Upper lobe of left lung (tissue), 6 donors: ENCODE measurements at regions not wholly inside any gene's neighbourhood (a gene's known extent, or its start where the extent isn't known, plus 50 kb on each side); places are given as distances from the start of the nearest gene placed in this dataset.
"Not testable (repeated sequence)": the region's sequence is repeated elsewhere in the genome, so short reads cannot be mapped to it uniquely, and the experiment has no call there.

Experiments used
- ATAC-seq, 2 donors: fragments of 200-7000 bp; cut with Tn5 transposase; one replicate each; pipeline ENCODE4 v1.9.1; 2022; ENCODE audit warnings: mild to moderate bottlenecking in 2 of 2, moderate library complexity in 2 of 2; ENCODE audit not compliant: low FRiP score in 2 of 2
- DNase-seq, 2 donors: peaks; one replicate each; pipeline ENCODE4 v3.0.0-alpha.2; 2019 to 2020
- H3K27ac ChIP-seq, 4 donors: fragments of 200-600 bp; sonication (generic); one replicate each; pipeline ENCODE4 v1.5.1; 2016 to 2019
- H3K27me3 ChIP-seq, 4 donors: fragments of 200-600 bp; sonication (generic); one replicate each; pipeline ENCODE4 v1.5.1; 2017 to 2019
- H3K36me3 ChIP-seq, 4 donors: fragments of 200-600 bp; sonication (generic); one replicate each; pipeline ENCODE4 v1.5.1; 2016 to 2019
- H3K4me1 ChIP-seq, 4 donors: fragments of 200-600 bp; sonication (generic); one replicate each; pipeline ENCODE4 v1.5.1; 2018 to 2019
- H3K4me3 ChIP-seq, 4 donors: fragments of 200-600 bp; sonication (generic); one replicate each; pipeline ENCODE4 v1.5.1; 2017 to 2019; ENCODE audit warnings: mild to moderate bottlenecking in 2 of 4, moderate library complexity in 1 of 4
- H3K9me3 ChIP-seq, 4 donors: fragments of 200-600 bp; sonication (generic); one replicate each; pipeline ENCODE4 v1.5.1; 2018 to 2019
- EP300 ChIP-seq, 4 donors: sonication (generic); formaldehyde crosslinking; IDR thresholded peaks; one replicate each; pipeline ENCODE4 v1.5.1; 2017; ENCODE audit warnings: antibody characterized with exemption in 4 of 4, control low read depth in 2 of 4
- POLR2A ChIP-seq, 4 donors: fragments of 450-650 bp; IDR thresholded peaks; one replicate each; pipeline ENCODE4 v1.5.1; 2016 to 2017; ENCODE audit warnings: antibody characterized with exemption in 4 of 4, mild to moderate bottlenecking in 2 of 4
- POLR2AphosphoS5 ChIP-seq, 2 donors: sonication (generic); formaldehyde crosslinking; IDR thresholded peaks; one replicate each; pipeline ENCODE4 v1.5.1; 2017; ENCODE audit warnings: antibody characterized with exemption in 2 of 2
- WGBS, 2 donors: methylation state at CpG; one replicate each; pipeline ENCODE4 v1.1.5; 2017 to 2018; 5-methylcytosine and 5-hydroxymethylcytosine counted together
- TF ChIP-seq, protein P1 (sequence below), 6 experiments: fragments of 450-650 bp in 4 of 6; fragments of 200-600 bp in 2 of 6; sonication (generic) in 2 of 6; IDR thresholded peaks; one replicate each; pipeline ENCODE4 v1.5.1; 2016 to 2019; ENCODE audit warnings: antibody characterized with exemption in 6 of 6
- donor health status: DM: no; HTN: no; CAD: no; lungs with moderate emphysema.
- donor health status: DM: no; HTN: yes; CAD: no; lungs with severe emphysema.

DNA sequence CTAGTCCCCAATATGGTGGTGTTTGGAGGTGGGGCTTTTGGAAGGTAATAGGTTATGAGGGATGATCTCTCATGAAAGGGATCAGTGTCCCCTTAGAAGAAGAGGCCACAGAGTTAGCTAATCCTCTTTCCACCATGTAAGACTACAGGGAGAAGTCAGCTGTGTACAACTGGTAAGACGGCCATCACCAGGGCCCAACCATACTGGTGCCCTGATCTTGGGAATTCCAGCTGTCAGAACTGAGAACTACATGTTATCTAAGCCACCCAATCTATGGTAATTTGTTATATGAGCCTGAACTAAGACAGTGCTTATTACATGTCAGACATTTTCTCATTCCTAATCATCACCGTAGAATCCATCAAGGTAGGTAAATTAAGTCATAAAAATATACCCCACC is 77.7 kb upstream of the ZNF217 start:
- TF ChIP-seq EP300 (IDR thresholded peaks at IDR 0.05) (no peak), POLR2AphosphoS5 (IDR thresholded peaks at IDR 0.05) (no peak), POLR2A (IDR thresholded peaks at IDR 0.05) (no peak)
- TF ChIP-seq, protein P1, sequence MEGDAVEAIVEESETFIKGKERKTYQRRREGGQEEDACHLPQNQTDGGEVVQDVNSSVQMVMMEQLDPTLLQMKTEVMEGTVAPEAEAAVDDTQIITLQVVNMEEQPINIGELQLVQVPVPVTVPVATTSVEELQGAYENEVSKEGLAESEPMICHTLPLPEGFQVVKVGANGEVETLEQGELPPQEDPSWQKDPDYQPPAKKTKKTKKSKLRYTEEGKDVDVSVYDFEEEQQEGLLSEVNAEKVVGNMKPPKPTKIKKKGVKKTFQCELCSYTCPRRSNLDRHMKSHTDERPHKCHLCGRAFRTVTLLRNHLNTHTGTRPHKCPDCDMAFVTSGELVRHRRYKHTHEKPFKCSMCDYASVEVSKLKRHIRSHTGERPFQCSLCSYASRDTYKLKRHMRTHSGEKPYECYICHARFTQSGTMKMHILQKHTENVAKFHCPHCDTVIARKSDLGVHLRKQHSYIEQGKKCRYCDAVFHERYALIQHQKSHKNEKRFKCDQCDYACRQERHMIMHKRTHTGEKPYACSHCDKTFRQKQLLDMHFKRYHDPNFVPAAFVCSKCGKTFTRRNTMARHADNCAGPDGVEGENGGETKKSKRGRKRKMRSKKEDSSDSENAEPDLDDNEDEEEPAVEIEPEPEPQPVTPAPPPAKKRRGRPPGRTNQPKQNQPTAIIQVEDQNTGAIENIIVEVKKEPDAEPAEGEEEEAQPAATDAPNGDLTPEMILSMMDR (IDR thresholded peaks at IDR 0.05): no peak
- Histone ChIP-seq H3K27me3 (no peaks in the 10 kb centered on the region), H3K9me3 (no peaks in the 10 kb centered on the region), H3K27ac (no peak overlapping the region), H3K4me1 (no peaks in the 10 kb centered on the region), H3K36me3 (no peaks in the 10 kb centered on the region), H3K4me3 (no peak overlapping the region)
- ATAC-seq: no peak
- WGBS, 2 donors: 88 to 91% methylated on average over 2 of the region's 2 CpGs
- DNase-seq: no peak

- not testable (repeated sequence) for H3K27ac ChIP-seq, DNase-seq, H3K36me3 ChIP-seq, H3K4me3 ChIP-seq, H3K27me3 ChIP-seq, H3K4me1 ChIP-seq, H3K9me3 ChIP-seq, ATAC-seq
- 93 to 95% methylated on average over 16 of the region's 16 CpGs for WGBS, 2 donors
Observed at GRCh38 chr20:53669517-53670313, 76.1 kb upstream of the ZNF217 start.

- no peaks in the 10 kb centered on the region for H3K27me3 ChIP-seq
- H3K4me1 ChIP-seq: no peaks in the 10 kb centered on the region
- no peak overlapping the region for H3K27ac ChIP-seq
- no peak overlapping the region for H3K4me3 ChIP-seq
- WGBS, 2 donors: 90 to 93% methylated on average over 8 to 9 of the region's 9 CpGs
- no peaks in the 10 kb centered on the region for H3K9me3 ChIP-seq
- TF ChIP-seq, protein P1 (IDR thresholded peaks at IDR 0.05): no peak
- TF ChIP-seq EP300 (IDR thresholded peaks at IDR 0.05) (no peak), POLR2AphosphoS5 (IDR thresholded peaks at IDR 0.05) (no peak), POLR2A (IDR thresholded peaks at IDR 0.05) (no peak)
- DNase-seq (no peak), ATAC-seq (no peak)
- no peaks in the 10 kb centered on the region for H3K36me3 ChIP-seq
Observed at GRCh38 chr20:53668992-53669391, 75.4 kb upstream of the ZNF217 start.

DNA sequence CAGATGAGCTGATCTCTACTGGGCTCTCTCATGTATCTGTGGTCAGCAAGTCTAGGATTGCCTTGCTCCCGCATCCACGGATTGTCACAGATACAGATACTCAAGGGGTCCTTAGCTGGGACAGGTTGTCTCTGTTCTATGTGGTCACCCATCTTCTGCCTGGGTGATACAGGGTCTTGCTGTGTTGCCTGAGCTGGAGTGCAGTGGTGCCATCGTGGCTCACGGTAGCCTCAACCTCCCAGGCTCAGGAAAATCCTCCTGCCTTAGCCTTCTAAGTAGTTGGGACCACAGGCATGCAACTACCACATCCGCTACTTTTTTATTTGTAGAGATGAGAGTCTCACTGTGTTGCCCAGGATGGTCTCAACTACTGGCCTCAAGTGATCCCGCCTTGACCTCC is 72.5 kb upstream of the ZNF217 start:
- H3K4me1 ChIP-seq: peaks cover under 1 to 11% (median 8%) of the 10 kb centered on the region in 4 donors
- H3K36me3 ChIP-seq: no peaks in the 10 kb centered on the region
- H3K27ac ChIP-seq: no peak overlapping the region
- DNase-seq (no peak), ATAC-seq (no peak)
- H3K9me3 ChIP-seq: no peaks in the 10 kb centered on the region
- 93 to 98% methylated on average over 6 of the region's 6 CpGs for WGBS, 2 donors
- no peak overlapping the region for H3K4me3 ChIP-seq
- TF ChIP-seq, protein P1 (IDR thresholded peaks at IDR 0.05): no peak
- TF ChIP-seq POLR2AphosphoS5 (IDR thresholded peaks at IDR 0.05): no peak
- no peak for TF ChIP-seq EP300 (IDR thresholded peaks at IDR 0.05)
- no peak for TF ChIP-seq POLR2A (IDR thresholded peaks at IDR 0.05)
- no peaks in the 10 kb centered on the region for H3K27me3 ChIP-seq

DNA sequence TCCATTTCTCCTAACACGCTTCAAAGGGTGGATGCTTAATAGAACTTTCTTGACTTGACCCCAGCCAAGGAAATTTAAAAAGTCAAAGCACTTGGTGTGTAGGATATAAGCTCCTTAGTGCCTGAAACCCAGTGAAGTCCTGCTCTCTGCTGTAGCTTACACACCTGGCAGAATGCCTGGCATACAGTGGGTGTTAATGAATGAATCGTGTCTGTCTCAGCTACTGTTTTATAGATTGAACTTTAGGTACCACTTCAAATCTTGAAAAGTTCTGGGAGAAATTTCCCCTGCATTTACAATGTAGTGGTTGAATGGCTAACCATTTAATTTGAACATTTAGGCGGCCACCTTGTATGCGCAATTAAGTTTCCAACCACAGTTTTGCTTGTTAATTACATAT is 70.5 kb upstream of the ZNF217 start:
- WGBS, 2 donors: 93% methylated on average over 4 of the region's 4 CpGs
- no peaks in the 10 kb centered on the region for H3K9me3 ChIP-seq
- ATAC-seq: no peak
- TF ChIP-seq POLR2A (IDR thresholded peaks at IDR 0.05): no peak
- TF ChIP-seq POLR2AphosphoS5 (IDR thresholded peaks at IDR 0.05): no peak
- TF ChIP-seq, protein P1 (IDR thresholded peaks at IDR 0.05): no peak
- TF ChIP-seq EP300 (IDR thresholded peaks at IDR 0.05): no peak
- H3K4me1 ChIP-seq: peaks cover 13 to 20% (median 17%) of the 10 kb centered on the region in 4 donors
- H3K4me3 ChIP-seq: no peak overlapping the region
- no peak for DNase-seq
- no peaks in the 10 kb centered on the region for H3K36me3 ChIP-seq
- no peak overlapping the region for H3K27ac ChIP-seq
- H3K27me3 ChIP-seq: no peaks in the 10 kb centered on the region

DNA sequence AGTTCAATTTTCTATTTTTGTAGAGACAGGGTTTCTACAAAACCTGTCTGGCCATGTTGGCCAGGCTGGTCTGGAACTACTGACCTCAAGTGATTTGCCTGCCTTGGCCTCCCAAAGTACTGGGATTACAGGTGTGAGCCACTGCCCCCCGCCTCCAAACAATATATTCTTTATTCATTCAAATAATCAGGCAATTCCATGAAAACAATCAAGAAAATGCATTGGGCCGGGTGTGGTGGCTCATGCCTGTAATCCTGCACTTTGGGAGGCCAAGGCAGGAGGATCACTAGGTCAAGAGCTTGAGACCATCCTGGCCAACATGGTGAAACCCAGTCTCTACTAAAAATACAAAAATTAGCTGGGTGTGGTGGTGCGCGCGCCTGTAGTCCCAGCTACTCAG is 69.9 kb upstream of the ZNF217 start:
- not testable (repeated sequence) for ATAC-seq

More for the DNA sequence above, 69.9 kb upstream of the ZNF217 start:
- H3K4me3 ChIP-seq, H3K27me3 ChIP-seq, H3K9me3 ChIP-seq, DNase-seq, H3K36me3 ChIP-seq, H3K27ac ChIP-seq: not testable (repeated sequence)
- peaks cover 13 to 20% (median 17%) of the 10 kb centered on the region in 4 donors for H3K4me1 ChIP-seq
- 97 to 100% methylated on average over 5 of the region's 5 CpGs for WGBS, 2 donors
